GM21381 (cell line): ENCODE measurements at regions not wholly inside any gene's neighbourhood (a gene's known extent, or its start where the extent isn't known, plus 50 kb on each side); places are given as distances from the start of the nearest gene placed in this dataset.

Source experiments
- ATAC-seq: cut with Tn5 transposase; IDR thresholded peaks from one replicate; pipeline ENCODE4 v1.9.1; 2021; ENCODE audit warnings: mild to moderate bottlenecking, moderate library complexity; ENCODE audit not compliant: unreplicated experiment

DNA sequence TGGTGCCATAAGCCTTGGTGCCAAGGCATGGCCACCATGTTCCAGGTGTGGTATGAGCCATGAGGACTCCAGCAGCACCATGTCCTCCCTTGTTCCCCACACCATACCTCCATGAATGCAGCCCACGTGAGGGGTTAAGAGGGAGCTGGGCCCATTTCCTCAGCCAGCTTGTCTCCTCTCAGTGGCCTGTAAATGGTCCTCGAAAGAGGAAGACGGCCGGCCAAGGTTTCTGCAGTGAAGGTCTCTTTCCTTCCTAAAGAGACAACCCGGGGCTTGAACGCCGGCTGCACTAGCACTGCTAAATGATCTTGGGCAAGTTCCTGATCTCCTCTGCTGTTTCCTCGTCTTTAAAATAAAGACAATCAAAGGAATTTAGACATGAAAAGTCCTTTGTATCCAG is 154.0 kb downstream of the BMP7 start:
- no peak for ATAC-seq

DNA sequence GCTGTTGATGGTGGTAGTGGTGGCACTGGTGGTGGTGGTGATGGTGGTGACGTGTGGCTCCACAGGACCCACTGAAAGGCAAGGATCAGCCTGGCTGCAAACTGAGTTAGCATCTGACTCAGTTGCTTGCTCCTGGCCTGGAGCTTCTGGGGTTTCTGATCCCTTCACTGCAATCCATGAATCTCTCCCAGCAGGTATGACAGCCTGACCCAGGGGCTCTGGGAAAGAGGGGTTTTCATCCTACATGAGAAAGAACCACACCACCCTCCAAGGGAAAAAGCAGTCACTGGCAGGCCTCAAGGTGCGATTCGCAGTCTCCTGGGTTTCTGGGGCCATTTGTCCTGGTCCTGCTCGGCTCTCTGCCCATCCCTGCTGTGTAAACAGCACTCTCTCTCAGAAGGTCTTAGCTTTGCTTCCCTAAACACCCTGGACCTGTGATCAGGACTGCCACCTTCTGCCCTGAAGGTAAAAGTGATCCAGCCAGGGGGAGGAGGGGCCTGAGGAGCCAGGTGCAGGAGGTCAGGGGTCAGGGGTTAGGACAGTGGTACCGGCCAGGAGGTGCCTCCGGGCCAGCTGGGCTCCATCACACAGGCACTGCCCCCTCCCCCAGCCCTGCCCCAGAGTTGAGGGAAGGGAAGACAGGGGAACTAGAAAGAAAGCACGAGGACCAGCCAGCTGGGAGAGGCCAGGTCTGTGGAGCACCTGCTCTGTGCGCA is 152.0 kb downstream of the BMP7 start:
- ATAC-seq = no peak

DNA sequence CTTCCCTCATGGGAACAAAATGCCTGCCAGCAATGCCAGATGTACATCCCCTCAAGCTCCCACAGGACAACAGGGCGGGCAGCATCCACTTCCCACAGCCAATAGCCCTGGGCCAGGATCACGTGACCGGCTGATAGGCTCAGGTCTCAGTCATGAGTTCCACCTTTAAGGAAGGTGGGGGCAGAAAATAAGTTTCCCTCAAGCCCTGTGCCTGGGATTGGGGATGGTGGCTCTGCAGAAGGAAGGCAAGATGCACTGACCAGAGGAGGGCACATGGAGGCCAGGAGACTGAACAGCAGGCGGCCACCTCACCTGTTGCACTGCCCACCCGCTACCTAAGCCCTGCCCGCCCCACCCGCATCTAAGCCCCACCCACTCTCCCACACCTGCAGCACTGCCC is 149.1 kb downstream of the BMP7 start:
- no peak for ATAC-seq

DNA sequence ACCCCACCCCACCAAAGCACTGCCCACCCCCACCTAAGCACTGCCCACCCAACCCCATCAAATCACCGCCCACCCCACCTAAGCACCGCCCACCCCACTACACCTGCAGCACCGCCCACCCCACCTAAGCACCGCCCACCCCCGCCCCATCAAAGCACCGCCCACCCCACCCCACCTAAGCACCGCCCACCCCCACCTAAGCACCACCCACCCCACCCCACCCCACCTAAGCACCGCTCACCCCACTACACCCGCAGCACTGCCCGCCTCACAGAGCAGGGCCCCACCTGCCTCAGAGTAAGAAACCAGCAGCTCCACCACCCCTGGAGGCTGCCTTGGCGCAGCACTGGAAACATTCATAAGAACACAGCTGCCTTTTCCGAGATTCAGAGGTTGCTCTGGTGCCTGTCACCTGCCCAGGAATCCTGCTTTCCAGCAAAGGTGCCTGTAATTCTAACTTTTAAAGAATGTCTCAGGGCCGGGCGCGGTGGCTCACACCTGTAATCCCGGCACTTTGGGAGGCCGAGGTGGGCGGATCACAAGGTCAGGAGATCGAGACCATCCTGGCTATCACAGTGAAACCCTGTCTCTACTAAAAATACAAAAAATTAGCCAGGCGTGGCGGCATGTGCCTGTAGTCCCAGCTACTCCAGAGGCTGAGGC is 148.2 kb downstream of the BMP7 start:
- ATAC-seq = no peak
